HG03520 (cell line): ENCODE measurements at regions not wholly inside any gene's neighbourhood (a gene's known extent, or its start where the extent isn't known, plus 50 kb on each side); places are given as distances from the start of the nearest gene placed in this dataset.
"Not testable (repeated sequence)": the region's sequence is repeated elsewhere in the genome, so short reads cannot be mapped to it uniquely, and the experiment has no call there.

ENCODE experiments used
- ATAC-seq: cut with Tn5 transposase; IDR thresholded peaks from one replicate; pipeline ENCODE4 v1.9.1; 2021; ENCODE audit warnings: mild to moderate bottlenecking, moderate library complexity; ENCODE audit not compliant: unreplicated experiment

GRCh38 chr9:108766626-108767161, 89.1 kb downstream of the ACTL7B start:
- no peak for ATAC-seq

GRCh38 chr9:108765265-108765664, 90.5 kb downstream of the ACTL7B start:
- no peak for ATAC-seq

DNA sequence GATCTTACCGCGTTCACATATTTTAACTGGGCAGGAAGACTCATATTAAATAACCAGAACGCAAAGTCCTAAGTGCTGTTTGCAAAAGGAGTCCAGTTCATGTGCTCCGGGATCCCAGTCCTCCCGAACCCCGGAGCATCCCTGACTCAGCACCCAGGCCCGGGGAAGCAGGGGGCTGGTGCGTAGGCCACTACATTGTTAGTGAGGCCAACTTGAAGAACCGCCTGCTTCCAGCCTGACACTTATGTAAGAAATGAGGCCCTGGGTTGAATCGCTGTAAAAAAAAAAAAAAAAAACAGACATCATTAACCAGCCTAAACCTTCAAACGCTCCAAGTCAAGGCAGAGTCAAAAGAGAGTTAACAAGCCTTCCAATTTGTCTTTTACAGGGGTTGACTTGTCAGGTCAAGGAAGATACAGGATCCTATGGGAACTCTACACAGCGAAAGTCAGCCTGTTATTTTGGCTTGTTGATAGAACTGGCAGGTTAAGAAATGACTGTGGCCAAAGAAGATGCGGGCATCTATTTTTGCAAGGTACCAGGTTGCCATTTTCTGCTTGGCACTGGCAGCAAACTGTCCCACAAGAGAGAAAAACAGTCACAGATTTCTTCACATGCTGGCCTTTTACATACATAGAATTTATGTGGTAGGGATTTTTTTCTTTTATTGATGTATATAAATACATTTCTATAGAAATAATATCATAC, 93.3 kb downstream of the ACTL7B start:
- no peak for ATAC-seq

DNA sequence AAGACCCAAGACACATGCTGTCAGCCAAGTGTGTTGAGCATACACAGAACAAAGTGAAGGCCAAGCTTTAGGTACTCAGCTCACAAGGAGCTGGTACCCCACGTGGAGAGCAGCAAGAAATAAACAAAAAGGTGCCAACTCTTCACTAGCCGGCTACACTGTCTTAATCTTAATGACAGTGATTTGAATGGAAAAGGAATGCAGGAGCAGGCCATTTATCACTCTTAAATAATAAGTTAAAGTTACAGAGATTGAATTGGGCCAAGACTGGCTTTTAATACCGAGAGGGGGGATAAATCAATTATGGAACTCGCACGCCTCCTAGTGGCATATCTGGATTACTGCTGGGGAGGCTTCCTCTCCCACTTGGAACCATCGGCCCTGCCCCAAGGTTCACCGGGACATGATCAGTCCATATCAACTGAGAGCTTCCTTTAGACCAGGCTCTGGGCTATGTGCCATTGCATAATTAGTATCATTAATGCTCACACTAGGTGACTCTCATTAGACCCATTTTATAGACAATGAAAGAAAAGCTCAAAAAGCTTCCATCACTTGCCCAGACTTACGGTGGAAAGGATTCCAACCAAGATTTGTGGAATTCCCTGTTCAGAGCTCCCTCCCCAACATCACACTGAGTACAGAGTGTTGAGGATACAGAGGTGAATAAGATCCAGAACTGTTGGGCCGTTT, 94.0 kb downstream of the ACTL7B start:
- ATAC-seq = no peak

DNA sequence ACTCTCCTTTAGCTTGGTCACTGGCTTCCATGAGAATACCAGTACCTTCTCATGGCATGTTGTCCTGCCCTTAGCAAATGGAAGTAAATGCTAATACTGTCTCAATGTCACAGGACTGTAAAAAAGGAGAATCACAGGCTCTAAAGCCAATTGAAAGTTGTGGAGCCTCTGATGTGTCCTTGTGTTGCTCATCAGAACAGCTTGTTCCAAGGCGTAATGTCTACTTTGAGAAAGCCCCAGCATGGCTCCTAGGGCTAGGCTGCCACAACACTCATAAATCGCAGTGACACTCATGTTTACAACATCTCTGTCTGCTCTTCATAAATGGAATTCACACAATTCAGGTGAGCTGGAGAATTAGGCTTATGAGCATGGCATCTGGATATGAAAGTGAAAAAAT, 94.9 kb downstream of the ACTL7B start:
- no peak for ATAC-seq

DNA sequence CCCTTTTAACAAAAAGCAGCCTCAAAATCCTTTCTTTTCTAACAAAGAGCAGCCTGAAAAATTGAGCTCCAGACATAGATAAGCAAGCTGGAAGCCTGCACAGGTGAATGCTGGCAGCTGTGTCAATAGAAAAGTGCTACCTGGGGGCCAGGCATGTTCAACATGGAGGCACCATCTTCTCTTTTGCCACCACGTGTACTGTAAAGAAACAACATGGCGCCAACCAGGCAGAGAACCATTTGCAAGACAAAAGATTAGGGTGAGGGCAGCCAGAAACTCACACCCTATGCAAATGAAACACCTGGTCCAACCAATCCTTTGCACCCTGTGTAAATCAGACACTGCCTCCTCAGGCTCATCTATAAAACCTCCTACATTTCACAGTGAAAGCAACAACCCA, 96.0 kb downstream of the ACTL7B start:
- no peak for ATAC-seq

DNA sequence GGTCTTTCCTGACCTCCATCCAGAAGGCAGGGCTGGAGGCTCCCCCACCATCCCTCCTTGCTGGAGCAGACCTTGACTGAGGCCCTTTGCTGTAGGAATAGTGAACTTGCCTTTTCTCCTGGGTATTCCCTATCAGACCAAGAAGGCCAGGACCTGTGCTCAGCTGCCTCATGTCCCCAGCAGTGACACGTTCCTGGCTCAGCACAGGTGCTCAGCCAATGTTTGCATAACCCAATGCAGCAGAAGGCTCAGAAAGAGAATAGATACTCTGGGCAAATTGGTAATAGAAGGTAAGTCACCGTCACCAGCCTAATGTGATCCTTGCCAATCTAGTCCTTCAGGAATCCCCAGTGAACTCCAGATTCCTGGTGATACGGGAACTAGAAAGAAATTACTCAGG, 96.4 kb downstream of the ACTL7B start:
- ATAC-seq = no peak

- ATAC-seq = no peak
These were observed 98.9 kb downstream of the ACTL7B start for GRCh38 chr9:108756746-108757490.

DNA sequence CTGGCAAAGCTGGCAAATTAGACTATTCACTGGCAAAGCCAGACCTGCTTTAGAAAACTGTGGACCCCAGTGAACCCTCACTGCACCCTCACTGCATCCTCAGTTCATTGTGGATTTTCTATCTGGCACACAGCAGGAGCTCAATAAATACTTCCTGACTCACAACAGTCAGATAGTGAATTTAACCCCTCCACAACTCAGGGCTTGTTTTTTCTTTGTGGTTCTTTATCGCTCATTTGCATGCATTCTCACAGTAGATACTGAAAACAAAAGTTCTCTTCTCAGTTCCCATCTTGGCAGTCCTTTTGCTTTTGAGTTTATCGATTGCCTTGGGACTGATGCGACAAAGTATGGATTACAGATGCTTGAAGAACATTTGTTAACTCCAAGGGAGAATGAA, 99.8 kb downstream of the ACTL7B start:
- peak; percentile 92 for ATAC-seq

- ATAC-seq = no peak
These were observed 104.4 kb downstream of the ACTL7B start for GRCh38 chr9:108751369-108751768.

GRCh38 chr9:108750661-108751215, 105.0 kb downstream of the ACTL7B start:
- ATAC-seq = no peak

- no peak for ATAC-seq
These were observed 107.0 kb downstream of the ACTL7B start for GRCh38 chr9:108748776-108749175.

DNA sequence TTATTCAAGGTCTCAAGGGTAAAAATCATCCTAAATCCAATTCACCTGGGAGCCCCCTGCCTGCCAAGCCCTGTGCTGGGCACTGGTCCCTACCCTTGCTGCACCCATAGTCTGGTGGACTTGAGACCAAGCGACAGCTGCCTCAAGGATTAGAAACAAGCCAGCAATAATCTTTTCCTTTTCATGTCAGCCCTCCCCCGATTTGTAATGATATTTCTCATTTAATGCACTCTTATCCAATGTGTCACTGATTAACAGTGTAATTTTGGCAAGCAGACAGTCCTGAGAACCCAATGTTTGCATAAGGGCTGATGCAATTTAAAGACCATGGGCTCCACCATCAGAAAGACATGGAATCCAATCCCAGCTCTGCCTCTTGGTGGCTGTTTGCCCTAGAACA, 108.9 kb downstream of the ACTL7B start:
- ATAC-seq = no peak

DNA sequence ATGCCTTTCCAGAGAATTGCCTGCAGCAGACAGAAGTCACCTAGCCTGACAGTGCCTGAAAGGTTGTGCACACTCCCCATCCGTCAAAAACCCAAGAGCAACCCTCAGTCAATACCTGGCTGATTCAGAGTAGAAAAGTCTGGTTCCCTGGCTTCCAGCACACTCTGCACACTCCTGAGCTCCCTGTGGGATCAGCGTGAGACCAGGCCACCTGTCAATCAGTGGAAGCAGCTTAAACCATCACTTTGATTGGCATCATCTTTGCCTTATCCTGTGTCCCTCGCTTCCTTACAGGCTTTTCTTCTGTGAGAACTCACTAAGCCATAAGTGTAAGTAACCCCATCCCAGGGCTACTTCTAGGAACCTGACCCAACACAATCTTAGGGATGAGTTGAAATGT, 109.8 kb downstream of the ACTL7B start:
- ATAC-seq = no peak

DNA sequence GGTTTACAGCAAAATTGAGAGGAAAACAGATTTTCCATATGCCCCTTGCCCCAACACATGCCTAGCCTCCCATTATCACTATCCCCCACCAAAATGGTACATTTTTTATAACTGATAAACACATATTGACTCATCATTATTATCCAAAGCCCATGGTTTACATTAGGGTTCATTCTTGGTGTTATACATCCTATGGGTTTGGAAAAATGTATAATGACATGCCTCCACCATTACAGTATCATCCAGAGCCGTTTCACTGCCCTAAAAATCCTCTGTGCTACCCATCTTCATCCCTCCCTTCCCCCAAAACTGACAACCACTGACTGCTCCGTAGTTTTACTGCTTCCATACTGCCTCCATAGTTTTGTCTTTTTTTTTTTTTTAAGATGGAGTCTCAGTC, 111.1 kb downstream of the ACTL7B start:
- no peak for ATAC-seq

- ATAC-seq = no peak
These were observed 111.8 kb downstream of the ACTL7B start for GRCh38 chr9:108743901-108744371.

DNA sequence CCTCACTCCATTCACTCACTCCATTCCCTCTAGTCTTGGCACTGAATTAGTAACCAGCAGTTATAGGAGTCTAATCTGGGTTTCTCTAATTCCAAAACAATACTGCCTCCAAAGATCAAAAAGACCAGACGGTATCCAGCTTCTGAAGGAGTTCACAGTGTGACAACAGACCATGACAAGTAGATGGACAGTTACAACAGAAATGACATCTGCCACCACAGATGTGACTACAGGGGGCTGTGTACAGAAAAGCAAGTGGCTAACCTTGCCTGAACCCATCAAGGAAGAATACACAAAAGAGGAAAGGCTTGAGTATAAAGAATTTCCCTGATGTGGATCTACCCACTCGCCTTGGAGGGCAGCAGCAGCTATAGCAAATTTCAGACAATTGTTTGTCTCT, 112.4 kb downstream of the ACTL7B start:
- ATAC-seq = no peak

- ATAC-seq = no peak
These were observed 113.6 kb downstream of the ACTL7B start for GRCh38 chr9:108742191-108742590.

DNA sequence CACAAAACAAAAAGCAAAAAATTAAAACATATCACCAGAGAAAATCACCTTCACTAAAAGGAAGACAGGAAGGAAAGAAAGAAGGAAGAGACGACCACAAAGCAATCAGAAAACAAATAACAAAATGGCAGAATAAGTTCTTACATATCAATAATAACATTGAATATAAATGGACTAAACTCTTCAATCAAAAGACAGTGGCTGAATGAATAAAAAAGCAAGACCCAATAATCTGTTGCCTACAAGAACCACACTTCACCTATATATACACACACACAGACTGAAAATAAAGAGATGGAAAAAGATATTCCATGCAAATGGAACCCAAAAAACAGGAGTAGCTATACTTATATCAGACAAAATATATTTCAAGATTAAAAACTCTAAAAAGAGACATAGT, 124.5 kb downstream of the ACTL7B start:
- not testable (repeated sequence) for ATAC-seq

DNA sequence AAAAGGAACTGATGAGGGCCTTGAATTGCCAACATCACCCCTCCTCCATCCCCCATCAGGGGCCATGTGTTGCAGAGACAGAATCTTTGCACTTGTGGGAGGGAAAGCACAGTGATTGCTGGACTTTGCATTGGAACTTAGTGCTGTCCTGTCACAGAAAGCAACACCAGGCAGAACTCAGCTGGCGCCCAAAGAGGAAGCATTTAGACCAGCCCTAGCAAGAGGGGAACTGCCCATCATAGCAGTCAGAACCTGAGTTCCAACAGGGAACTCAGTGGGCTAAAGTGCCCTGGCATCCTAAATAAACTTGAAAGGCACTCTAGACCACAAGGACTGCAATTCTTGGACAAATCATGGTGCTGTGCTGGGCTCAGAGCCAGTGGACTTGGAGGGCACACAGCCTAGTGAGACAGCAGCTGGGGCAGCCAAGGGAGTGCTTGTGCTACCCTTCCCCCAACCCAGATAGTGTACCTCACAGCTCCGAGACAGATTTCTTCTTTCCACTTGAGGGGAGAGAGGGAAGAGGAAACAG, 128.1 kb downstream of the ACTL7B start:
- ATAC-seq = no peak

GRCh38 chr9:108724652-108725051, 131.1 kb downstream of the ACTL7B start:
- ATAC-seq = no peak
